22Rv1 (cell line): ENCODE measurements at regions not wholly inside any gene's neighbourhood (a gene's known extent, or its start where the extent isn't known, plus 50 kb on each side); places are given as distances from the start of the nearest gene placed in this dataset.

Experiments
- CTCF ChIP-seq: fragments of 450-650 bp; IDR thresholded peaks from 2 replicates; pipeline ENCODE4 v1.5.1; 2017; ENCODE audit warnings: mild to moderate bottlenecking
- ZFX ChIP-seq: fragments of 450-650 bp; IDR thresholded peaks from 2 replicates; pipeline ENCODE4 v1.6.1; 2017; ENCODE audit warnings: antibody characterized with exemption, borderline replicate concordance

GRCh38 chr7:113752289-113752688 lies 166.5 kb downstream of the PPP1R3A start:
- TF ChIP-seq CTCF (no peak), ZFX (no peak)
